GM12873 (cell line): ENCODE measurements at regions not wholly inside any gene's neighbourhood (a gene's known extent, or its start where the extent isn't known, plus 50 kb on each side); places are given as distances from the start of the nearest gene placed in this dataset.

Experiments
- TF ChIP-seq, protein P1 (sequence below): IDR thresholded peaks from 2 replicates; pipeline ENCODE4 v1.5.1; 2012; ENCODE audit warnings: low read depth, mild to moderate bottlenecking, moderate library complexity, low read length, control low read depth; ENCODE audit not compliant: insufficient read depth; ENCODE audit errors: missing control alignments

DNA sequence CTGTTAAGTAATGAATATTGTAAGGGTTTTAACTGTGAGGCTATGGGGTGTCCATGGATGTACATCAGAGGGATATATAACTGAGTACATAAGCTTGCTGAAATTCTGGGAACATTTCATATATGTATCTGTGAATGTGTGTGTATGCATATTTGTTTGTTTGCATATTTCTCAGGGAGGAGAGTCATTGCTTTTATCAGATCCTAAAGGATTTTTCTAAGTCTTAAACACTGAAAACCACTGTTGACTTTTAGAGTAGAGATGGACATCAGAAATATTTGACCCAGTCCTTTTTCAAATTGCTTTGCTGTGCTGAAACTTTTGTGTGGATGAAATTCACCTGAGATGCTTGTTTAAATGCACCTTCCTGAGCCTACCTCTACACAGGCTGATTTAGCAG lies 410.6 kb downstream of the METTL15 start:
- TF ChIP-seq, protein P1, sequence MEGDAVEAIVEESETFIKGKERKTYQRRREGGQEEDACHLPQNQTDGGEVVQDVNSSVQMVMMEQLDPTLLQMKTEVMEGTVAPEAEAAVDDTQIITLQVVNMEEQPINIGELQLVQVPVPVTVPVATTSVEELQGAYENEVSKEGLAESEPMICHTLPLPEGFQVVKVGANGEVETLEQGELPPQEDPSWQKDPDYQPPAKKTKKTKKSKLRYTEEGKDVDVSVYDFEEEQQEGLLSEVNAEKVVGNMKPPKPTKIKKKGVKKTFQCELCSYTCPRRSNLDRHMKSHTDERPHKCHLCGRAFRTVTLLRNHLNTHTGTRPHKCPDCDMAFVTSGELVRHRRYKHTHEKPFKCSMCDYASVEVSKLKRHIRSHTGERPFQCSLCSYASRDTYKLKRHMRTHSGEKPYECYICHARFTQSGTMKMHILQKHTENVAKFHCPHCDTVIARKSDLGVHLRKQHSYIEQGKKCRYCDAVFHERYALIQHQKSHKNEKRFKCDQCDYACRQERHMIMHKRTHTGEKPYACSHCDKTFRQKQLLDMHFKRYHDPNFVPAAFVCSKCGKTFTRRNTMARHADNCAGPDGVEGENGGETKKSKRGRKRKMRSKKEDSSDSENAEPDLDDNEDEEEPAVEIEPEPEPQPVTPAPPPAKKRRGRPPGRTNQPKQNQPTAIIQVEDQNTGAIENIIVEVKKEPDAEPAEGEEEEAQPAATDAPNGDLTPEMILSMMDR, result no peak

DNA sequence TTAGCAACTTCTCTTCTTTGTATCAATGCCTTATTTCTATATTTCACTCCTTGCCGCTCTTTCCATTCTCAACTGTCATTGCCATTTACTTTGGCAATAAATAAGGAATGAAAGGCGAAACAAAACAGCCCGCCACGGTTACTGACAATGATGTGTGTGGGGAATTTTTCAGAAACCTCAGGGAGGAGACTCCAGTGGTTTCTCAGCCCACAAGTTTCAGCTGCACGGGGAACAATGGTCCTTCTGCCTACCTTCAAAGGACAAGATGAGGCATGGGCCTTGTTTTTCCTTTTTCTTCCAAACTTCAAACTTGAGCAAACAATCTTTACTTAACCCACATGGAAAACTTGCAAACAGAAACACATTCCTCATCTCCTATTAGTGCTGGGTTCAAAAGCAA lies 409.4 kb downstream of the METTL15 start:
- TF ChIP-seq, protein P1, result no peak

DNA sequence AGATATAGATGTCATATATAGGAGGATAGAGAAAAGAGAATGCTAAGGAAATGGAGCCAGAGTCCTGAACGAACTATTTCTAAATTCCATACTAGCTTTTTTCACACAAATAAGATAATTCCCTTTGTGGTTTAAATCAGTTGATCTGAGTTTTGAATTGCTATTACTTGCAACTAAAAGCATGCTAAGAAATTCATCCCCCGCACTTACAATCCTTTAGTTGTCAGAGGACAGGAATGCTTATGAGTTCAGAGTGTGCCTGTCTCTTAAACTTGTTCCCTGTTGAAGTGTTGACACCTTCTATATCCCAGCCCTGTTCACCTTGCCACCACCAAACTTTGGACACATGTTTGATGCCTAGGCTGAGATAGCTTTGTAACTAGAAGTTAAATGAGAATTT lies 406.2 kb downstream of the METTL15 start:
- TF ChIP-seq, protein P1, result no peak

DNA sequence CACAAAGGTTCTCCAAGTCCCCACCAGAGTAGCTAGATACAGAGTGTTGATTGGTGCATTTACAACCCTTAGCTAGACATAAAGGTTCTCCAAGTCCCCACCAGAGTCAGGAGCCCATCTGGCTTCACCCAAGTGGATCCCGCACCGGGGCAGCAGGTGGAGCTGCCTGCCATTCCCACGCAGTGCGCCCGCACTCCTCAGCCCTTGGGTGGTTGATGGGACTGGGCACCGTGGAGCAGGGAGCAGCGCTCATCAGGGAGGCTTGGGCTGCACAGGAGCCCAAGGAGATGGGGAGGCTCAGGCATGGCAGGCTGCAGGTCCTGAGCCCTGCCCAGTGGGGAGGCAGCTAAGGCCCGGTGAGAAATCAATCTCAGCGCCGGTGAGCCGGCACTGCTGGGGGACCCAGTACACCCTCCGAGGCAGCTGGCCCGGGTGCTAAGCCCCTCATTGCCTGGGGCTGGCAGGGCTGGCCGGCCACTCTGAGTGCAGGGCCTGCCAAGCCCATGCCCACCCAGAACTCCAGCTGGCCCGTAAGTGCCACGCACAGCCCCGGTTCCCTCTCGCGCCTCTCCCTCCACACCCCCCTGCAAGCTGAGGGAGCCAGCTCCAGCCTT lies 404.1 kb downstream of the METTL15 start:
- TF ChIP-seq, protein P1, result no peak

DNA sequence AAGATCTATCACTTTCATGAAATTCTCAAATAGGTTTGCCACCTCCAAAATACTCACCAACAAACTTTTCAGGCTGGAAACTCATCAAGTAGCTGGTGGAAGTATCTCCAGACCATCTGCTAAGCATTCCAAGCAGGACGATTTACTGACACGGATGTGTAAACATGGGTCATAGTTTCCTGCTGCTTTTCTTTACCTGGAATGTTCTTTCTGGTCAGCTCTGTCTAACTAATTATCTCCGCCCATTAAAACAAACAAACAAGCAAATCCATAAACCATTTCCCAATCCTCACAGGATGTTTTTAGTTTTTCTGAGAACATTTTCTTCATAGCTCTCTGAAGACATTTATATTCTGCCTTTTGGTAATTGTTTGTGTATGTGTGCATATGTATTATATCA lies 397.0 kb downstream of the METTL15 start:
- TF ChIP-seq, protein P1, result no peak

DNA sequence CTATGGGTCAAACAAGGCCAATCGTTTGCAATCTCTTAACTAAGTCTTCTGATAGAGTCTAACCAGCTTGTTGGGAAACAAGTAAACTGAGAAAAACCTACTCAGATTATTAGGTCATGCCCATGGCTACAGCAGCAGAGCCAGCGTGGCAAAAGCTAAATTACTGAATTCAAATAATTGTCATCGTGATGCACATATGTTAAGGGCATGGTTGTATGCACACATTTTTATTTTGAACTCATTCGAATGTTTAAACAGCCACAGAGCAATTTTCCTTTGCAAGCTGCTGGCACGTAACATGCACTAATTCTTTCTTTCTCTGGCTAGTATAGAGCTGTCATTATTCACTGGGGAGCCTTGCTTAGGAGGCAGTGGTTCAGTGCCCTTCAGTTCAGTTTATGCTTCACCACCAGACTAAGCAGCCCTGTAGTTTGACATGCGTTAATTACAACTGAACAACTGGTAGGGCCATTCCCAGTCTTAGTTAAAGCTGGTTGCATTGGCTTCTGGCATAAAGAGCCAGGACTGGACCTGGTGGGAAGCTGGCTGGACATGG lies 396.4 kb downstream of the METTL15 start:
- TF ChIP-seq, protein P1, result no peak

DNA sequence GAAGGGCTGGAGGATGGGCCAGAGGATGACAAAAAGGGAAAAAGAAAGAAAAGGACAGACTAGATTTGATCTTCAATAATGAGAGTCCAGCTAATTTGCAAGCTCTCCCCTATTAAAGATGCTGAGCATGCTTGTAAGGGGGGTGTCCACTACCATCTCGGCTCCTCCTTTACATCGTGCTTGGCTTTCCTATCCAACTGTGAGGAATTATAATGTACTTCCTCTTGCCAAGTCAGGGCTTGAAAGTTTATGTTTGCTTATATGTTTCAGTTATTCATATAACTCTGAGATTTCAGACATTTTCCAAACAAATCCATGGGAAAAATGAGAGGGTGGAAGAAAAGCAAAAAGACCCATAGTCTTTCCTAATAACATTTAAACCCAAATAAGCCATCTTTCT lies 387.1 kb downstream of the METTL15 start:
- TF ChIP-seq, protein P1, result no peak
